Aorta (tissue), 5 donors: ENCODE measurements at regions not wholly inside any gene's neighbourhood (a gene's known extent, or its start where the extent isn't known, plus 50 kb on each side); places are given as distances from the start of the nearest gene placed in this dataset.

ENCODE experiments used
- ATAC-seq: fragments of 200-7000 bp; cut with Tn5 transposase; one replicate; pipeline ENCODE4 v1.9.1; 2022; ENCODE audit warnings: moderate library complexity; ENCODE audit not compliant: low FRiP score
- DNase-seq, 2 donors: peaks; one replicate each; pipeline ENCODE4 v3.0.0-alpha.2; 2020
- H3K27ac ChIP-seq, 2 donors: one replicate each; pipeline ENCODE4 v1.5.1; 2013; ENCODE audit warnings: low read length in 2 of 2, mild to moderate bottlenecking in 2 of 2, moderate library complexity in 2 of 2, control low read depth in 1 of 2, inconsistent platforms in 1 of 2, low read depth in 1 of 2
- H3K27me3 ChIP-seq, 2 donors: one replicate each; pipeline ENCODE4 v1.6.1; 2013; ENCODE audit warnings: control low read depth in 1 of 2, low read length in 1 of 2, mild to moderate bottlenecking in 1 of 2, moderate library complexity in 1 of 2; ENCODE audit not compliant: insufficient read depth in 2 of 2, control insufficient read depth in 1 of 2
- H3K36me3 ChIP-seq, 2 donors: one replicate each; pipeline ENCODE4 v1.6.1; 2013; ENCODE audit warnings: control low read depth in 1 of 2, low read length in 1 of 2, mild to moderate bottlenecking in 1 of 2; ENCODE audit not compliant: insufficient read depth in 2 of 2, control insufficient read depth in 1 of 2
- H3K4me1 ChIP-seq, 2 donors: one replicate each; pipeline ENCODE4 v1.6.1; 2013; ENCODE audit warnings: low read length in 2 of 2, control low read depth in 1 of 2, mild to moderate bottlenecking in 1 of 2, moderate library complexity in 1 of 2; ENCODE audit not compliant: insufficient read depth in 2 of 2, control insufficient read depth in 1 of 2
- H3K4me3 ChIP-seq, 2 donors: one replicate each; pipeline ENCODE4 v1.5.1; 2013; ENCODE audit warnings: low read length in 2 of 2, control low read depth in 1 of 2, mild to moderate bottlenecking in 1 of 2
- H3K9me3 ChIP-seq: one replicate; pipeline ENCODE4 v1.6.1; 2013; ENCODE audit warnings: mild to moderate bottlenecking, low read length; ENCODE audit not compliant: control insufficient read depth
- WGBS, 2 donors: extraction: QIAGEN DNeasy Blood & Tissue Kit; methylation state at CpG; one replicate each; pipeline ENCODE4 v1.1.7; 2013; 5-methylcytosine and 5-hydroxymethylcytosine counted together
- intact Hi-C, 2 donors: fragments of 100-400 bp; cut with DNase I; formaldehyde crosslinking; loops; one replicate each; pipeline versions ENCODE4 v1.14.2 to v1.15.0; 2022
- donor health status: healthy with polysubstance abuse.
- donor health status: Bipolar disorder and iron deficiency.
- donor health status: DM: no; HTN: no; CAD: no.
- donor health status: DM: no; HTN: no; CAD: no.
- donor health status: DM: yes; HTN: yes; CAD: no.

- intact Hi-C loops = no loop called here
- Histone ChIP-seq H3K36me3 (no peaks in the 10 kb centered on the region), H3K9me3 (no peaks in the 10 kb centered on the region), H3K27me3 (no peaks in the 10 kb centered on the region), H3K4me3 (no peak overlapping the region), H3K27ac (no peak overlapping the region), H3K4me1 (no peaks in the 10 kb centered on the region)
- WGBS, 2 donors = 40% methylated on average over 4 of the region's 4 CpGs
- DNase-seq (no peak), ATAC-seq (no peak)
Measured at GRCh38 chr3:182165234-182165633, 453.5 kb downstream of the SOX2 start.

GRCh38 chr3:182172534-182172933 is 460.8 kb downstream of the SOX2 start:
- no peaks in the 10 kb centered on the region for H3K36me3 ChIP-seq
- intact Hi-C loops = no loop called here
- H3K4me1 ChIP-seq = no peaks in the 10 kb centered on the region
- H3K27ac ChIP-seq = no peak overlapping the region
- H3K9me3 ChIP-seq = no peaks in the 10 kb centered on the region
- no peak overlapping the region for H3K4me3 ChIP-seq
- ATAC-seq (no peak), DNase-seq (no peak)
- peaks cover 0 to 2% of the 10 kb centered on the region in 2 donors for H3K27me3 ChIP-seq
- WGBS, 2 donors = 48 to 50% methylated on average over 4 of the region's 4 CpGs

- Histone ChIP-seq H3K9me3 (no peaks in the 10 kb centered on the region), H3K36me3 (no peaks in the 10 kb centered on the region), H3K27ac (no peak overlapping the region), H3K27me3 (peaks cover 0 to 2% of the 10 kb centered on the region in 2 donors), H3K4me1 (no peaks in the 10 kb centered on the region), H3K4me3 (no peak overlapping the region)
- DNase-seq (no peak), ATAC-seq (no peak)
- 68 to 70% methylated on average over 5 of the region's 5 CpGs for WGBS, 2 donors
- intact Hi-C loops = no loop called here
Measured at GRCh38 chr3:182178488-182179200, 466.9 kb downstream of the SOX2 start.

- H3K27me3 ChIP-seq = peaks cover 0 to 2% of the 10 kb centered on the region in 2 donors
- H3K4me3 ChIP-seq = no peak overlapping the region
- DNase-seq = no peak
- intact Hi-C loops = no loop called here
- H3K27ac ChIP-seq = no peak overlapping the region
- no peaks in the 10 kb centered on the region for H3K9me3 ChIP-seq
- no peaks in the 10 kb centered on the region for H3K4me1 ChIP-seq
- 81% methylated on average over 1 of the region's 1 CpG for WGBS, 2 donors
- ATAC-seq = no peak
- no peaks in the 10 kb centered on the region for H3K36me3 ChIP-seq
Measured at GRCh38 chr3:182179631-182180030, 467.9 kb downstream of the SOX2 start.

GRCh38 chr3:182180654-182181385 is 469.1 kb downstream of the SOX2 start:
- 47 to 51% methylated on average over 9 of the region's 9 CpGs for WGBS, 2 donors
- intact Hi-C loops = no loop called here
- DNase-seq (no peak), ATAC-seq (no peak)
- Histone ChIP-seq H3K36me3 (no peaks in the 10 kb centered on the region), H3K4me3 (no peak overlapping the region), H3K27me3 (peaks cover 0 to 2% of the 10 kb centered on the region in 2 donors), H3K27ac (no peak overlapping the region), H3K4me1 (no peaks in the 10 kb centered on the region), H3K9me3 (no peaks in the 10 kb centered on the region)

GRCh38 chr3:182182531-182182968 is 470.8 kb downstream of the SOX2 start:
- Histone ChIP-seq H3K27me3 (no peaks in the 10 kb centered on the region), H3K27ac (no peak overlapping the region), H3K9me3 (peaks cover 3% of the 10 kb centered on the region), H3K4me1 (no peaks in the 10 kb centered on the region), H3K4me3 (no peak overlapping the region), H3K36me3 (no peaks in the 10 kb centered on the region)
- 73 to 79% methylated on average over 5 of the region's 5 CpGs for WGBS, 2 donors
- DNase-seq = no peak
- ATAC-seq = no peak
- intact Hi-C loops = no loop called here

- Histone ChIP-seq H3K27me3 (no peaks in the 10 kb centered on the region), H3K27ac (no peak overlapping the region), H3K4me1 (no peaks in the 10 kb centered on the region), H3K4me3 (no peak overlapping the region), H3K36me3 (no peaks in the 10 kb centered on the region), H3K9me3 (peaks cover 6% of the 10 kb centered on the region)
- ATAC-seq (no peak), DNase-seq (no peak)
- intact Hi-C loops = no loop called here
- WGBS, 2 donors = 56 to 61% methylated on average over 6 of the region's 6 CpGs
Measured at GRCh38 chr3:182183716-182184430, 472.1 kb downstream of the SOX2 start.

- H3K27ac ChIP-seq = no peak overlapping the region
- WGBS, 2 donors = 32% methylated on average over 1 of the region's 1 CpG
Measured at GRCh38 chr3:182185313-182185712, 473.6 kb downstream of the SOX2 start.

More at GRCh38 chr3:182185313-182185712, 473.6 kb downstream of the SOX2 start:
- ATAC-seq = no peak
- intact Hi-C loops = no loop called here
- no peaks in the 10 kb centered on the region for H3K4me1 ChIP-seq
- H3K27me3 ChIP-seq = no peaks in the 10 kb centered on the region
- peaks cover 6% of the 10 kb centered on the region for H3K9me3 ChIP-seq
- no peaks in the 10 kb centered on the region for H3K36me3 ChIP-seq
- no peak for DNase-seq
- H3K4me3 ChIP-seq = no peak overlapping the region
